WTC11 (cell line): ENCODE measurements at regions not wholly inside any gene's neighbourhood (a gene's known extent, or its start where the extent isn't known, plus 50 kb on each side); places are given as distances from the start of the nearest gene placed in this dataset.

Experiments used
- CREB1 ChIP-seq: sonication (generic); formaldehyde crosslinking; IDR thresholded peaks from 2 replicates; pipeline ENCODE4 v1.8.0; 2023; ENCODE audit warnings: mild to moderate bottlenecking, missing genetic modification reagents
- NR3C1 ChIP-seq: sonication (generic); formaldehyde crosslinking; conservative IDR thresholded peaks from 2 replicates; pipeline ENCODE4 v1.8.1; 2023; ENCODE audit warnings: low read depth, mild to moderate bottlenecking, missing genetic modification reagents
- ZBTB21 ChIP-seq: sonication (generic); formaldehyde crosslinking; IDR thresholded peaks from 2 replicates; pipeline ENCODE4 v1.8.1; 2023; ENCODE audit warnings: mild to moderate bottlenecking, missing genetic modification reagents, borderline replicate concordance
- ZNF121 ChIP-seq: sonication (generic); formaldehyde crosslinking; IDR thresholded peaks from 2 replicates; pipeline ENCODE4 v1.8.0; 2023; ENCODE audit warnings: missing genetic modification reagents
- ZNF416 ChIP-seq: fragments of 250-450 bp; sonication (Bioruptor Pico); IDR thresholded peaks from 2 replicates; pipeline ENCODE4 v1.9.0; 2021; ENCODE audit warnings: mild to moderate bottlenecking, inconsistent platforms
- TF ChIP-seq, protein P1 (sequence below): fragments of 200-600 bp; IDR thresholded peaks from 2 replicates; pipeline ENCODE4 v1.8.0; 2022; ENCODE audit warnings: antibody characterized with exemption
- TF ChIP-seq, protein P2 (sequence below): sonication (generic); formaldehyde crosslinking; IDR thresholded peaks from 2 replicates; pipeline ENCODE4 v1.8.1; 2022; ENCODE audit warnings: low read depth, mild to moderate bottlenecking, moderate library complexity, missing genetic modification reagents, borderline replicate concordance
- TF ChIP-seq, protein P3 (sequence below): sonication (generic); formaldehyde crosslinking; IDR thresholded peaks from 2 replicates; pipeline ENCODE4 v1.8.1; 2023; ENCODE audit warnings: mild to moderate bottlenecking, missing genetic modification reagents, moderate library complexity

DNA sequence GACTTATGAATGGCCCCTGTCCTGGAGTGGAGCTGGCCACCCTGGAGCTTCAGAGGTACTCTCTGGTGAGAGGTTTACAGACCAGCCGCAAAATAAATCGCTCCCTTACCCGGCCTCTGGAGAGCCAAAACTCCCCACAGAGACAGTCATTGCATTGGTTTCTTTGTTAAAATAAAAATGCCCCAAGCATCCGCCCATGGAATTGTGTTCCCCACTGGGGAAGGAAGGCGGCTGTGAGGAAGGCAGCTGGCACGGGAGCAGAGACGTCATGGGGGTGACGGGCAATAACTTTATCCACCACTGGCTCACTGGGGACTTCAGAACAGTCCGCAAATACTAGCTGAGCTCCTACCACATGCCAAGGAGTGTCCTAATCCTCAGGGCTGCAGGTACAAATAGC is 266.2 kb upstream of the FOXF1 start:
- no peak for TF ChIP-seq NR3C1 (CRISPR knock-in tag)
- TF ChIP-seq, protein P1, sequence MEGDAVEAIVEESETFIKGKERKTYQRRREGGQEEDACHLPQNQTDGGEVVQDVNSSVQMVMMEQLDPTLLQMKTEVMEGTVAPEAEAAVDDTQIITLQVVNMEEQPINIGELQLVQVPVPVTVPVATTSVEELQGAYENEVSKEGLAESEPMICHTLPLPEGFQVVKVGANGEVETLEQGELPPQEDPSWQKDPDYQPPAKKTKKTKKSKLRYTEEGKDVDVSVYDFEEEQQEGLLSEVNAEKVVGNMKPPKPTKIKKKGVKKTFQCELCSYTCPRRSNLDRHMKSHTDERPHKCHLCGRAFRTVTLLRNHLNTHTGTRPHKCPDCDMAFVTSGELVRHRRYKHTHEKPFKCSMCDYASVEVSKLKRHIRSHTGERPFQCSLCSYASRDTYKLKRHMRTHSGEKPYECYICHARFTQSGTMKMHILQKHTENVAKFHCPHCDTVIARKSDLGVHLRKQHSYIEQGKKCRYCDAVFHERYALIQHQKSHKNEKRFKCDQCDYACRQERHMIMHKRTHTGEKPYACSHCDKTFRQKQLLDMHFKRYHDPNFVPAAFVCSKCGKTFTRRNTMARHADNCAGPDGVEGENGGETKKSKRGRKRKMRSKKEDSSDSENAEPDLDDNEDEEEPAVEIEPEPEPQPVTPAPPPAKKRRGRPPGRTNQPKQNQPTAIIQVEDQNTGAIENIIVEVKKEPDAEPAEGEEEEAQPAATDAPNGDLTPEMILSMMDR: no peak
- TF ChIP-seq, protein P2, sequence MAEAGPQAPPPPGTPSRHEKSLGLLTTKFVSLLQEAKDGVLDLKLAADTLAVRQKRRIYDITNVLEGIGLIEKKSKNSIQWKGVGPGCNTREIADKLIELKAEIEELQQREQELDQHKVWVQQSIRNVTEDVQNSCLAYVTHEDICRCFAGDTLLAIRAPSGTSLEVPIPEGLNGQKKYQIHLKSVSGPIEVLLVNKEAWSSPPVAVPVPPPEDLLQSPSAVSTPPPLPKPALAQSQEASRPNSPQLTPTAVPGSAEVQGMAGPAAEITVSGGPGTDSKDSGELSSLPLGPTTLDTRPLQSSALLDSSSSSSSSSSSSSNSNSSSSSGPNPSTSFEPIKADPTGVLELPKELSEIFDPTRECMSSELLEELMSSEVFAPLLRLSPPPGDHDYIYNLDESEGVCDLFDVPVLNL (CRISPR knock-in tag): no peak
- no peak for TF ChIP-seq CREB1 (CRISPR knock-in tag)
- TF ChIP-seq, protein P3, sequence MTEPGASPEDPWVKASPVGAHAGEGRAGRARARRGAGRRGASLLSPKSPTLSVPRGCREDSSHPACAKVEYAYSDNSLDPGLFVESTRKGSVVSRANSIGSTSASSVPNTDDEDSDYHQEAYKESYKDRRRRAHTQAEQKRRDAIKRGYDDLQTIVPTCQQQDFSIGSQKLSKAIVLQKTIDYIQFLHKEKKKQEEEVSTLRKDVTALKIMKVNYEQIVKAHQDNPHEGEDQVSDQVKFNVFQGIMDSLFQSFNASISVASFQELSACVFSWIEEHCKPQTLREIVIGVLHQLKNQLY (CRISPR knock-in tag): no peak
- no peak for TF ChIP-seq ZBTB21
- no peak for TF ChIP-seq ZNF416 (CRISPR knock-in tag)
- TF ChIP-seq ZNF121 (CRISPR knock-in tag): no peak
